ENCODE measurements at regions not wholly inside any gene's neighbourhood (a gene's known extent, or its start where the extent isn't known, plus 50 kb on each side); places are given as distances from the start of the nearest gene placed in this dataset.

DNA sequence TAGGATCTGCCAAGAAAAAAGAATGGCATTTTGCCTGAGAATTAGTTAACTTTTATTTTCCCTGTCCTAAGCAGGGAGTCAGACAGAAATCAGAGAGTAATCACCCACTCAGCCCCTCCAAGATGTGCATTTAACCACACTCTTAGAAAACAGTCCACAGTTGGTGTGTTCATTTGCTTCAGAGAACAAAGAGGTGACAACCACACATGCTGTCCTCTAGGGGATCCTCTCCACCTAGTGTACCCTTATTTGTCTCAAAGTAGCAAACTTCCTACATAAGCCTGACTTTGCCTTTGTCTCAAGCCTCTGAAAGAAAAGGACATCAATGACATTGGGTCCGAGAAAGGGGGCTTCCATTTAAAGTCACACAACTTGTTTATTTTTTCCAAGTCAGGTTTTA lies 107.0 kb upstream of the RFC3 start:
- DNase-seq = no peak

DNA sequence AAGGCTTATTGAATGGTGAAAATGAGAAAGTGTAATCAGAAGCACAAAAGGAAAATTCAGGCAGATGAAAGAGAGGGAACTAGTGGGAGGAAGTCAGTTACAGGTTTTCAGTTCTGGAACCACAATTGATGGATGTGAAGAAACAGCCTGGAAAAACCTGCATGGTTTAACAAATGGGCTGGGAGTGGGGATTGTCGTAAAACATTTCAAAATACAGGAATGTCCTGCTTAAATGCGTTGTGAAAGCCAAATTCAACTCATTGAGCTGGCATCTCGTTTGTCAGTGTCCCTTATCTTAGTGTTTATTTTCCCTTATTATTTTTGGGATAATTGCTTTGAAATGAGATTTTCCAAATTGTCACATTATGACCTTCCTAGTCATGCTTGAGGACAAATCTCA lies 106.5 kb upstream of the RFC3 start:
- DNase-seq = no peak
- no peak overlapping the region for H3K27ac ChIP-seq
- H3K36me3 ChIP-seq (replicated peaks) = no peaks in the 10 kb centered on the region
- H3K27me3 ChIP-seq (replicated peaks) = no peaks in the 10 kb centered on the region
- H3K4me3 ChIP-seq (ENCODE audit: low read depth, low read length) = no peak overlapping the region
- TF ChIP-seq, protein P1, sequence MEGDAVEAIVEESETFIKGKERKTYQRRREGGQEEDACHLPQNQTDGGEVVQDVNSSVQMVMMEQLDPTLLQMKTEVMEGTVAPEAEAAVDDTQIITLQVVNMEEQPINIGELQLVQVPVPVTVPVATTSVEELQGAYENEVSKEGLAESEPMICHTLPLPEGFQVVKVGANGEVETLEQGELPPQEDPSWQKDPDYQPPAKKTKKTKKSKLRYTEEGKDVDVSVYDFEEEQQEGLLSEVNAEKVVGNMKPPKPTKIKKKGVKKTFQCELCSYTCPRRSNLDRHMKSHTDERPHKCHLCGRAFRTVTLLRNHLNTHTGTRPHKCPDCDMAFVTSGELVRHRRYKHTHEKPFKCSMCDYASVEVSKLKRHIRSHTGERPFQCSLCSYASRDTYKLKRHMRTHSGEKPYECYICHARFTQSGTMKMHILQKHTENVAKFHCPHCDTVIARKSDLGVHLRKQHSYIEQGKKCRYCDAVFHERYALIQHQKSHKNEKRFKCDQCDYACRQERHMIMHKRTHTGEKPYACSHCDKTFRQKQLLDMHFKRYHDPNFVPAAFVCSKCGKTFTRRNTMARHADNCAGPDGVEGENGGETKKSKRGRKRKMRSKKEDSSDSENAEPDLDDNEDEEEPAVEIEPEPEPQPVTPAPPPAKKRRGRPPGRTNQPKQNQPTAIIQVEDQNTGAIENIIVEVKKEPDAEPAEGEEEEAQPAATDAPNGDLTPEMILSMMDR (IDR thresholded peaks at IDR 0.05; ENCODE audit: low read depth, low read length, missing control alignments) = no peak
- in situ Hi-C loops (cut with HindIII; ENCODE audit: low pct_ligation_motif_present, low sequenced_read_pairs) = no loop called here

More for the DNA sequence above, 107.0 kb upstream of the RFC3 start:
- no peak overlapping the region for H3K27ac ChIP-seq
- H3K27me3 ChIP-seq (replicated peaks) = no peaks in the 10 kb centered on the region
- in situ Hi-C loops (cut with HindIII; ENCODE audit: low pct_ligation_motif_present, low sequenced_read_pairs) = no loop called here
- TF ChIP-seq, protein P1 (IDR thresholded peaks at IDR 0.05; ENCODE audit: low read depth, low read length, missing control alignments) = no peak
- H3K4me3 ChIP-seq (ENCODE audit: low read depth, low read length) = no peak overlapping the region
- no peaks in the 10 kb centered on the region for H3K36me3 ChIP-seq (replicated peaks)

DNA sequence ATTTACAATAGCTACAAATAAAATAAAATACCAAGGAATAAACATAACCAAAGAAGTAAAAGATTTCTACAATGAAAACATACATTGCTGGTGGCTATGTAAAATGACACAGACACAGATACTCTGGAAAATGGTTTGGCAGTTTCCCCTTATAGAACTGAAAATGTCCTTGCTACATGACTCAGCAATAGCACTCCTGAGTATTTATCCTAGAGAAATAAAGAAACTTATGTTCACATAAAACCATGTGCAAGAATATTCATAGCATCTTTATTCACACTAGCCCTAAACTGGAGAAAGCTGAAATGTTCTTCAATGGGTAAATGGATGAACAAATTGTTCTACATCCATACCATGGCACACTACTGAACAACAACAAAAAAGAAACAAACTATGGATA lies 100.2 kb upstream of the RFC3 start:
- TF ChIP-seq, protein P1 (IDR thresholded peaks at IDR 0.05; ENCODE audit: low read depth, low read length, missing control alignments) = no peak
- Histone ChIP-seq H3K27me3 (replicated peaks) (no peaks in the 10 kb centered on the region), H3K27ac (no peak overlapping the region), H3K4me3 (ENCODE audit: low read depth, low read length) (no peak overlapping the region), H3K36me3 (replicated peaks) (no peaks in the 10 kb centered on the region)
- no peak for DNase-seq
- in situ Hi-C loops (cut with HindIII; ENCODE audit: low pct_ligation_motif_present, low sequenced_read_pairs) = no loop called here

DNA sequence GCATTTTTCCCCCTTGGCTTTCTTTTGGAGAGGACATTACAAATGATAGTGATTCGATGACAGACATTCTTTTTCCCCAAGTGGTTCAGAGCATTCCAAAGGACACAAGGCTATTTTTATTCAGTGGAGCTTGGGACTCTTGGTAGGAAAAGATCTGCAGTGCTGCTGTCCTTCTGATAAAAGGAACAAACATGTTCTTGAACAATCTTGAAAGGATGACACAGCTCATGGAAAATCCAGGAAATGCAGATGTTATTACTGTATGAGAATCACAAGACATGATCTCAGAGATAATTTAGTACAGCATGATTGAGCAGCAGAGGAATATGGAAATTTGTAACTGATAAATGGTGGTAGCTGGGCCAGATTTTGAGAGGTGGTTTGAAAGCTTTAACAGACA lies 96.2 kb upstream of the RFC3 start:
- H3K27me3 ChIP-seq (replicated peaks) = no peaks in the 10 kb centered on the region
- TF ChIP-seq, protein P1 (IDR thresholded peaks at IDR 0.05; ENCODE audit: low read depth, low read length, missing control alignments) = no peak
- in situ Hi-C loops (cut with HindIII; ENCODE audit: low pct_ligation_motif_present, low sequenced_read_pairs) = no loop called here
- no peaks in the 10 kb centered on the region for H3K36me3 ChIP-seq (replicated peaks)
- peak; percentile 67 for DNase-seq
- H3K27ac ChIP-seq = peak overlapping the region; percentile 60
- no peak overlapping the region for H3K4me3 ChIP-seq (ENCODE audit: low read depth, low read length)

DNA sequence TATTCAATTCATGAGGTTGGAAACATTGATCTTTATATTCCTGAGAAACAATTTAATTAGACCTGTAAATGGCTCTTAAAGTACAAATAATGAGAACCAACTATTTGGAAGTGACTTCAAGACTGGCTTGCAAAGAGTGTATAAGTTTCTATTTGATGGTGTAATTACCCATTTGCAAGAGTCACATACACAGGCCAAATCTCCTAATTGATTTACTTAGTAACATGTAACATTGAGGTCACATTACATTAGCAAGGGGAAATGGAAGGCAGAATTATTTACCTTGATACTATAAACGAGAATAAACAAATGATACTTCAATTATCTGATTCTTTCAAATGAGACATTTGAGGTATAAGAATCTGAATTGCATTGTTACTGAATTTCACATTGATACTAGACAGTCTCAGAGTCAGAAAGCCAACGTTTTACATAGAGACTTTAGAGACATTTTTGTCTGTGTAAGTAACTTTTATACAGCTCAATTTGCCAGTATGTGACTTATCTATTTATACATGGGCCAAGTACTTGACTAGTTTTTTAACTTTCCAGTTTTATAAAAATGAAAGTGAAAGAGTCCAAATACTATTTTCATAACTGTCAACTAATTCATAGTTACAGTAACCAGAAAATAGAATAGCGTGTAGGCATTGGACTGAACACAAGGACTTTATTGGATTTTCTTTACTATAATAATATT lies 95.6 kb upstream of the RFC3 start:
- TF ChIP-seq, protein P1 (IDR thresholded peaks at IDR 0.05; ENCODE audit: low read depth, low read length, missing control alignments) = no peak
- Histone ChIP-seq H3K36me3 (replicated peaks) (no peaks in the 10 kb centered on the region), H3K27me3 (replicated peaks) (no peaks in the 10 kb centered on the region), H3K4me3 (ENCODE audit: low read depth, low read length) (no peak overlapping the region), H3K27ac (peak overlapping the region; percentile 60)
- DNase-seq = no peak
- in situ Hi-C loops (cut with HindIII; ENCODE audit: low pct_ligation_motif_present, low sequenced_read_pairs) = no loop called here

DNA sequence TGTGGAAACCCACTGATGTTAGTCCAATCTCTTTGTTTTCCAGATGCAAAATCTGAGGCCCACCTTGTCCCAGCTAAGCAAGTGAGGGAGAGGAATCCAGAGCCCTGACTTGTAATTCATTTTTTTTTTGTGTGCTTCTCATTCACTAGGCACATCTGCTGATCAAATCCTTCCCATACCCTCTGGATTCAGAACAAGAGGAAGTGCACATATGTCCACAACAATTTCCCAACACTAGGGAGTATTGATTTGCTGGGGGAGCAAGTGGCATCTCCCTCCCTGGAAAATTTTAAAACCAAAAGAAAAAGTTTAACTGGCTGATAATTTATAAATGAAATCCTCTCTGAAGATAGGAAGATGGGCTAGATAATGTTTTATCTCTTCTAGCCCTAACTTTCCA lies 94.6 kb upstream of the RFC3 start:
- no peak for DNase-seq
- in situ Hi-C loops (cut with HindIII; ENCODE audit: low pct_ligation_motif_present, low sequenced_read_pairs) = no loop called here

More for the DNA sequence above, 94.6 kb upstream of the RFC3 start:
- H3K4me3 ChIP-seq (ENCODE audit: low read depth, low read length) = no peak overlapping the region
- H3K36me3 ChIP-seq (replicated peaks) = no peaks in the 10 kb centered on the region
- TF ChIP-seq, protein P1 (IDR thresholded peaks at IDR 0.05; ENCODE audit: low read depth, low read length, missing control alignments) = no peak
- H3K27ac ChIP-seq = peak overlapping the region; percentile 60
- no peaks in the 10 kb centered on the region for H3K27me3 ChIP-seq (replicated peaks)
